ENCODE measurements at regions not wholly inside any gene's neighbourhood (a gene's known extent, or its start where the extent isn't known, plus 50 kb on each side); places are given as distances from the start of the nearest gene placed in this dataset.

GRCh38 chr6:14658886-14659561 is 541.5 kb downstream of the CD83 start:
- intact Hi-C loops (cut with DNase I) = no loop called here
- no peak for DNase-seq

GRCh38 chr6:14659841-14660240 is 542.3 kb downstream of the CD83 start:
- no peak for DNase-seq
- intact Hi-C loops (cut with DNase I) = no loop called here
- no peak for TF ChIP-seq CTCF (IDR thresholded peaks at IDR 0.05)
- Histone ChIP-seq H3K36me3 (ENCODE audit: insufficient read depth in 1 of 2, low read depth in 1 of 2) (no peaks in the 10 kb centered on the region), H3K9me3 (no peaks in the 10 kb centered on the region), H3K4me1 (peaks cover 12% of the 10 kb centered on the region), H3K4me3 (no peak overlapping the region), H3K27me3 (ENCODE audit: insufficient read depth in 3 of 3, low read length in 2 of 3) (peaks cover 0 to 2% (median 0%) of the 10 kb centered on the region in 3 donors), H3K27ac (no peak overlapping the region)
- no peak for ATAC-seq

More at GRCh38 chr6:14658886-14659561, 541.5 kb downstream of the CD83 start:
- Histone ChIP-seq H3K27me3 (ENCODE audit: insufficient read depth in 3 of 3, low read length in 2 of 3) (peaks cover 0 to 2% (median 0%) of the 10 kb centered on the region in 3 donors), H3K36me3 (ENCODE audit: insufficient read depth in 1 of 2, low read depth in 1 of 2) (no peaks in the 10 kb centered on the region), H3K4me1 (peaks cover 12% of the 10 kb centered on the region), H3K4me3 (no peak overlapping the region), H3K27ac (no peak overlapping the region), H3K9me3 (no peaks in the 10 kb centered on the region)
- no peak for TF ChIP-seq CTCF (IDR thresholded peaks at IDR 0.05)
- WGBS, 3 donors = 61 to 65% (median 63%) methylated on average over 6 of the region's 6 CpGs
- ATAC-seq = no peak

- DNase-seq (no peak), ATAC-seq (no peak)
- H3K9me3 ChIP-seq = no peaks in the 10 kb centered on the region
- no peak for TF ChIP-seq CTCF (IDR thresholded peaks at IDR 0.05)
- H3K36me3 ChIP-seq (ENCODE audit: insufficient read depth in 1 of 2, low read depth in 1 of 2) = no peaks in the 10 kb centered on the region
- WGBS, 3 donors = 74 to 78% (median 74%) methylated on average over 8 of the region's 8 CpGs
- no peak overlapping the region for H3K4me3 ChIP-seq
- peaks cover 0 to 2% (median 0%) of the 10 kb centered on the region in 3 donors for H3K27me3 ChIP-seq (ENCODE audit: insufficient read depth in 3 of 3, low read length in 2 of 3)
- intact Hi-C loops (cut with DNase I) = no loop called here
- H3K27ac ChIP-seq = no peak overlapping the region
- H3K4me1 ChIP-seq = peaks cover under 1% of the 10 kb centered on the region
Observed at GRCh38 chr6:14660806-14661579, 543.4 kb downstream of the CD83 start.

- intact Hi-C loops (cut with DNase I) = no loop called here
- no peak overlapping the region for H3K4me3 ChIP-seq
- WGBS, 3 donors = 78 to 85% (median 79%) methylated on average over 3 of the region's 3 CpGs
- ATAC-seq (no peak), DNase-seq (no peak)
- no peak overlapping the region for H3K27ac ChIP-seq
- no peaks in the 10 kb centered on the region for H3K9me3 ChIP-seq
- H3K4me1 ChIP-seq = no peaks in the 10 kb centered on the region
- TF ChIP-seq CTCF (IDR thresholded peaks at IDR 0.05) = no peak
- H3K36me3 ChIP-seq (ENCODE audit: insufficient read depth in 1 of 2, low read depth in 1 of 2) = no peaks in the 10 kb centered on the region
- H3K27me3 ChIP-seq (ENCODE audit: insufficient read depth in 3 of 3, low read length in 2 of 3) = peaks cover 0 to 2% (median 0%) of the 10 kb centered on the region in 3 donors
Observed at GRCh38 chr6:14661691-14662090, 544.1 kb downstream of the CD83 start.
